ENCODE measurements at regions not wholly inside any gene's neighbourhood (a gene's known extent, or its start where the extent isn't known, plus 50 kb on each side); places are given as distances from the start of the nearest gene placed in this dataset.

GRCh38 chr2:48026865-48027264 is 120.6 kb upstream of the FBXO11 start:
- TF ChIP-seq EZH2 (IDR thresholded peaks at IDR 0.05), result no peak
- TF ChIP-seq POLR2AphosphoS5 (IDR thresholded peaks at IDR 0.05; ENCODE audit: borderline replicate concordance, low read depth, low read length), result no peak

Measured in SK-N-MC (cell line).